ENCODE measurements at regions not wholly inside any gene's neighbourhood (a gene's known extent, or its start where the extent isn't known, plus 50 kb on each side); places are given as distances from the start of the nearest gene placed in this dataset.

DNA sequence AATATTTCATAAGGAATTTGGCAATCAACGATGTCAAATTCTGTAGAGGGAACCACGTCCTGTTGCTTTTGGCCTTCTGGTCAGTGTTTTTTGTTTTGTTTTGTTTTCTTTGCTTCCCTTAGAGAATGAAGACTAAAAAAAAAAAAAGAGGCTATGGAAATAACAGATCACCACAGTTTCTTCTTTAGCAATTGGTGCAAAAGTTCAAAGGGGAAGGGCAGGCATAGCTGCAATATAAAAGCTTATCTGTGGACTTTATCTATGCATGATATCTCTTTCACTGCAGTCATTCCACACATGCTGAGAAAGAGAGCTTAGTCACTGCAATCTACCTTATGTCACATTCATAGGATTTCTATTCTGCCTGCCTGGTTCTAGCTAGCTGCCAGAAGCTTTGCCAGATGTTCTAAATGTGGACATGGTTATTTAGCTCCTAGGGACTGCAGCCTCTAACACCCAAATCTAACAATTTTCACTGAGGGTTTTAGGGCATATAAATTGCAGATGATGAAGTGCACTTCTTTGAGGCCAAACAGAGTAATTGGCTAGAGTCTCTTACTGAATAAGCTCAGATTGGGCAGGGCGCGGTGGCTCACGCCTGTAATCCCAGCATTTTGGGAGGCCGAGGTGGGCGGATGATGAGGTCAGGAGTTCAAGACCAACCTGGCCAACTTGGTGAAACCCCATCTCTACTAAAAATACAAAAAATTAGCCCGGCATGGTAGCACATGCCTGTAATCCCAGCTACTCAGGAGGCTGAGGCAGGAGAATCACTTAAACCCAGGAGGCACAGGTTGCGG, 637.2 kb downstream of the NTRK3 start:
- H3K27me3 ChIP-seq, result no peaks in the 10 kb centered on the region
- no peaks in the 10 kb centered on the region for H3K36me3 ChIP-seq (replicated peaks in 1 of 2; ENCODE audit: insufficient read depth in 1 of 2, low read depth in 2 of 2)
- no peak overlapping the region for H3K4me3 ChIP-seq
- H3K9me3 ChIP-seq, result no peaks in the 10 kb centered on the region
- no peak overlapping the region for H3K27ac ChIP-seq
- 74 to 79% methylated on average over 9 of the region's 9 CpGs for WGBS, 2 donors
- intact Hi-C loops (cut with DNase I), result no loop called here
- DNase-seq, result no peak
- TF ChIP-seq, protein P1, sequence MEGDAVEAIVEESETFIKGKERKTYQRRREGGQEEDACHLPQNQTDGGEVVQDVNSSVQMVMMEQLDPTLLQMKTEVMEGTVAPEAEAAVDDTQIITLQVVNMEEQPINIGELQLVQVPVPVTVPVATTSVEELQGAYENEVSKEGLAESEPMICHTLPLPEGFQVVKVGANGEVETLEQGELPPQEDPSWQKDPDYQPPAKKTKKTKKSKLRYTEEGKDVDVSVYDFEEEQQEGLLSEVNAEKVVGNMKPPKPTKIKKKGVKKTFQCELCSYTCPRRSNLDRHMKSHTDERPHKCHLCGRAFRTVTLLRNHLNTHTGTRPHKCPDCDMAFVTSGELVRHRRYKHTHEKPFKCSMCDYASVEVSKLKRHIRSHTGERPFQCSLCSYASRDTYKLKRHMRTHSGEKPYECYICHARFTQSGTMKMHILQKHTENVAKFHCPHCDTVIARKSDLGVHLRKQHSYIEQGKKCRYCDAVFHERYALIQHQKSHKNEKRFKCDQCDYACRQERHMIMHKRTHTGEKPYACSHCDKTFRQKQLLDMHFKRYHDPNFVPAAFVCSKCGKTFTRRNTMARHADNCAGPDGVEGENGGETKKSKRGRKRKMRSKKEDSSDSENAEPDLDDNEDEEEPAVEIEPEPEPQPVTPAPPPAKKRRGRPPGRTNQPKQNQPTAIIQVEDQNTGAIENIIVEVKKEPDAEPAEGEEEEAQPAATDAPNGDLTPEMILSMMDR (IDR thresholded peaks at IDR 0.05), result no peak
- TF ChIP-seq POLR2A (IDR thresholded peaks at IDR 0.05), result no peak
- peak; percentile 64 for ATAC-seq
- H3K4me1 ChIP-seq, result no peaks in the 10 kb centered on the region

DNA sequence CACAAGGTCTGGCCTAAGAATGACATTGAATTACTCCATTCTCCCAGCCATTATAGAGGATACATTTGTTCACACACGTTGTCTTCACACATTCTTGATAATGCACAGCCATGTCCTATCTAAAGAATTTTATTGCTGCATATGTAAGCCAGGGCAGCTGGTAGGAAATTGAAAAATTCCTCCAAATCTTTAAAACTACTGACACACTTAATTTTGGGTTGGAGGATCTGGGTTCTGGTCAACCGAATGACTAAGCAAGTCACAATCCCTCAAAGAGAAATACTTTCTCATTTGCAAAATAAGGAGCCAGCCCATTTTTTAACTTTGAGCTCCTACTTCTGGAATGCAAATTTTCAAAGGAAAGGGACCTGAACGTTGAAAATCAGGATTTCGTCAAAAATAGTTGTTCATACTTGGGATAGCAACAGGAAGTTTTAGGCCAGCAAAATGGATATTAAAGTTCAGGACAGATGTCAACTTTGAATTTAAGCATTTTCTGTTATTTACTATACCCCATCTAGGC, 638.3 kb downstream of the NTRK3 start:
- ATAC-seq (no peak), DNase-seq (no peak)
- H3K36me3 ChIP-seq (replicated peaks in 1 of 2; ENCODE audit: insufficient read depth in 1 of 2, low read depth in 2 of 2), result no peaks in the 10 kb centered on the region
- H3K9me3 ChIP-seq, result no peaks in the 10 kb centered on the region
- 57 to 69% methylated on average over 4 of the region's 4 CpGs for WGBS, 2 donors
- H3K27me3 ChIP-seq, result no peaks in the 10 kb centered on the region
- intact Hi-C loops (cut with DNase I), result no loop called here
- no peak for TF ChIP-seq POLR2A (IDR thresholded peaks at IDR 0.05)
- TF ChIP-seq, protein P1 (IDR thresholded peaks at IDR 0.05), result no peak
- H3K4me1 ChIP-seq, result no peaks in the 10 kb centered on the region
- no peak overlapping the region for H3K27ac ChIP-seq
- H3K4me3 ChIP-seq, result no peak overlapping the region

GRCh38 chr15:87614704-87615103, 641.8 kb downstream of the NTRK3 start:
- no peak for DNase-seq
- Histone ChIP-seq H3K27me3 (no peaks in the 10 kb centered on the region), H3K36me3 (replicated peaks in 1 of 2; ENCODE audit: insufficient read depth in 1 of 2, low read depth in 2 of 2) (no peaks in the 10 kb centered on the region), H3K4me3 (no peak overlapping the region), H3K4me1 (no peaks in the 10 kb centered on the region), H3K9me3 (no peaks in the 10 kb centered on the region), H3K27ac (no peak overlapping the region)
- ATAC-seq, result no peak
- intact Hi-C loops (cut with DNase I), result no loop called here
- TF ChIP-seq POLR2A (IDR thresholded peaks at IDR 0.05), result no peak
- TF ChIP-seq, protein P1 (IDR thresholded peaks at IDR 0.05), result no peak
- 58 to 66% methylated on average over 9 of the region's 9 CpGs for WGBS, 2 donors

DNA sequence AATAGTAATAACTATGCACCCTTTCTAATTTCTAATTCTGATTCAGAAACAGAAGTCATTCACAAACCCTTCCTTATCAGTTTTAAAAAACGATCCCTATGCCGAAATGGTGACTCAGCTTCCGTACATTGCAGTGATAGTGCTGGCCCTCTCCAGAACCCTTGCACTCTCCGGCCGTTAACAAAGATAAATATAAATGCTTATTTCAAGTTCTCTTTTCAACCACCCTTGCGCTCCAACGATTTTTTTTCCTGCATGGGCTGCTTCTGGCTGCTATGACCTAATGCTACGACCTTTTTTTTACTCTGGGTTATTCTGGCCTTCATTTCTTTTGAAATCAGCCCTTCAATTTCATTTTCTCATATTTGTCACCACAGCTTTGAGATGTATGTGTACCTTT, 646.2 kb downstream of the NTRK3 start:
- intact Hi-C loops (cut with DNase I), result no loop called here
- H3K4me1 ChIP-seq, result no peaks in the 10 kb centered on the region
- 56 to 61% methylated on average over 8 of the region's 8 CpGs for WGBS, 2 donors
- no peak overlapping the region for H3K27ac ChIP-seq
- H3K36me3 ChIP-seq (replicated peaks in 1 of 2; ENCODE audit: insufficient read depth in 1 of 2, low read depth in 2 of 2), result no peaks in the 10 kb centered on the region
- DNase-seq (no peak), ATAC-seq (no peak)
- H3K27me3 ChIP-seq, result no peaks in the 10 kb centered on the region
- TF ChIP-seq, protein P1 (IDR thresholded peaks at IDR 0.05), result no peak
- TF ChIP-seq POLR2A (IDR thresholded peaks at IDR 0.05), result no peak
- no peaks in the 10 kb centered on the region for H3K9me3 ChIP-seq
- no peak overlapping the region for H3K4me3 ChIP-seq

DNA sequence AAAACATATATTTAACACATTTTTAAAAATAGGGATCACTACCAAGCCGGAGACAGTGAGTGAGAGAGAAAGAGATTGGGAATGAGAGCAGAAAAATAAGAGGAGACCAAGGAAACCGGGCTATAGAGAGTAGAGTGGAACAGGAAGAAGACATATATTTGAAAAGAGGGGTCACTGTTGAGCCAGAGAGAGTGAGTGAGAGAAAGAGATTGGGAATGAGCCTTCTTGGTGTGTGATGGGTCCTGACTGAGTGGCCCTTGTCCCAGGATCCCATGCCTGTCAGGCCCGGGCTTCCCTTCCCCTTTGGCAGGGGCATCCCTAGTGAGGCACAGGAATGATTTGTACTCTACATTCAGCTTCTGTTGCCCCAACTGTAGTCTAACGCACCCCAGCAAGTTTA, 646.6 kb downstream of the NTRK3 start:
- Histone ChIP-seq H3K4me1 (no peaks in the 10 kb centered on the region), H3K9me3 (no peaks in the 10 kb centered on the region), H3K36me3 (replicated peaks in 1 of 2; ENCODE audit: insufficient read depth in 1 of 2, low read depth in 2 of 2) (no peaks in the 10 kb centered on the region), H3K27ac (no peak overlapping the region), H3K27me3 (no peaks in the 10 kb centered on the region), H3K4me3 (no peak overlapping the region)
- WGBS, 2 donors, result 59 to 61% methylated on average over 4 of the region's 4 CpGs
- TF ChIP-seq, protein P1 (IDR thresholded peaks at IDR 0.05), result no peak
- no peak for TF ChIP-seq POLR2A (IDR thresholded peaks at IDR 0.05)
- intact Hi-C loops (cut with DNase I), result no loop called here
- ATAC-seq, result no peak
- no peak for DNase-seq

Data from body of pancreas (tissue), 4 donors.